HG03457 (cell line): ENCODE measurements at regions not wholly inside any gene's neighbourhood (a gene's known extent, or its start where the extent isn't known, plus 50 kb on each side); places are given as distances from the start of the nearest gene placed in this dataset.

Experiments used
- ATAC-seq: cut with Tn5 transposase; IDR thresholded peaks from one replicate; pipeline ENCODE4 v1.9.1; 2021; ENCODE audit warnings: moderate number of reproducible peaks; ENCODE audit not compliant: unreplicated experiment

GRCh38 chr11:122285070-122285988 is 169.3 kb upstream of the BLID start:
- ATAC-seq, result no peak

GRCh38 chr11:122280870-122281269 is 164.9 kb upstream of the BLID start:
- ATAC-seq, result no peak

GRCh38 chr11:122279194-122279593 is 163.2 kb upstream of the BLID start:
- ATAC-seq, result no peak

GRCh38 chr11:122277493-122277892 is 161.5 kb upstream of the BLID start:
- no peak for ATAC-seq

GRCh38 chr11:122276221-122276620 is 160.2 kb upstream of the BLID start:
- no peak for ATAC-seq

- no peak for ATAC-seq
Observed at GRCh38 chr11:122275508-122275907, 159.5 kb upstream of the BLID start.

- no peak for ATAC-seq
Observed at GRCh38 chr11:122273476-122274191, 157.6 kb upstream of the BLID start.

- ATAC-seq, result no peak
Observed at GRCh38 chr11:122271745-122272144, 155.7 kb upstream of the BLID start.

- no peak for ATAC-seq
Observed at GRCh38 chr11:122271137-122271536, 155.1 kb upstream of the BLID start.

- no peak for ATAC-seq
Observed at GRCh38 chr11:122270535-122270934, 154.5 kb upstream of the BLID start.

- ATAC-seq, result no peak
Observed at GRCh38 chr11:122269824-122270223, 153.8 kb upstream of the BLID start.

- no peak for ATAC-seq
Observed at GRCh38 chr11:122268601-122269130, 152.7 kb upstream of the BLID start.

- no peak for ATAC-seq
Observed at GRCh38 chr11:122267602-122268001, 151.6 kb upstream of the BLID start.

- no peak for ATAC-seq
Observed at GRCh38 chr11:122265981-122266380, 150.0 kb upstream of the BLID start.

GRCh38 chr11:122264121-122264520 is 148.1 kb upstream of the BLID start:
- no peak for ATAC-seq

GRCh38 chr11:122261546-122261945 is 145.5 kb upstream of the BLID start:
- no peak for ATAC-seq

- ATAC-seq, result no peak
Observed at GRCh38 chr11:122259195-122259821, 143.3 kb upstream of the BLID start.

GRCh38 chr11:122258446-122259194 is 142.6 kb upstream of the BLID start:
- no peak for ATAC-seq

GRCh38 chr11:122253589-122254231 is 137.7 kb upstream of the BLID start:
- no peak for ATAC-seq

- no peak for ATAC-seq
Observed at GRCh38 chr11:122248939-122249338, 132.9 kb upstream of the BLID start.
